Inflammatory macrophage treated with lipopolysaccharide for 4 hours (primary cell): ENCODE measurements at regions not wholly inside any gene's neighbourhood (a gene's known extent, or its start where the extent isn't known, plus 50 kb on each side); places are given as distances from the start of the nearest gene placed in this dataset.
A peak's percentile ranks its signal among the peaks of the same experiment; 100 is the strongest.

ENCODE experiments used
- DNase-seq: peaks from one replicate; pipeline ENCODE4 v3.0.0-alpha.2; 2020

DNA sequence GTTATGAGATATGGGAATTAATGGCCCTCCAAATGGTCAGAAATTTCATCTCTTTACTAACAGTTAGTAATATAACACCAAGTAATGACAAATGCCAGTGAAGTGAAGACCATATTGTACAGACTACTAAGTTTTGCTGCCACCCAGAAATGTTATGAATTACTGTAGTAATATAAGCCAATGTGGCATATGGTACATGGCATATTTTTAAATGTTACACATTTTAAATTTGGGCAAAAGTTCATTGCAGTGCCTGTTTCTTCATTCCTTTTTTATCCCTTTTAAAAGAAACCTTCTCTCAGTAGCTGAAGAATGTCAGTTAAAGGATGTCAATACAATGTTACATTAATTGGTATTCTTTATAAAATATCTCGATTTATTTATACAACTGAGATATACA lies 626.5 kb upstream of the SLC8A1 start:
- no peak for DNase-seq

DNA sequence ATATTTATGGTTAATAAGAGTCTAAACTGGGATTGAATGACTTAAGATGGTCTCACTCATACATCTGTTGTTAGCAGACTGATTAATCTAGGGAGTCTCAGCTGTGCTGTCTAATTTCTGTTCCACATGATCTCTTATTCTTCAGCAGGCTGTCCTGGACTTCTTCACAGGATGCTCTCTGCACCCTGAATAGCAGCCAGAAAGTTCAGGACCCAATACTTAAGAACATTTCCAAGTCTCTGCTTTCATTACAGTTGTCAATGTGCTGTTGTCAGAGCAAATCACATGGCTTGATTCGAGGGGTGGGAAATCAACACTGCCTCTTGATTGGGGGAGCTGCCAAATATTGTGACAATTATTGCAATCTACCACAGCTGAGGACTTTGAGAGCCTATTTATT lies 627.1 kb upstream of the SLC8A1 start:
- DNase-seq: no peak

- no peak for DNase-seq
Measured at GRCh38 chr2:41084321-41084720, 632.4 kb upstream of the SLC8A1 start.

DNA sequence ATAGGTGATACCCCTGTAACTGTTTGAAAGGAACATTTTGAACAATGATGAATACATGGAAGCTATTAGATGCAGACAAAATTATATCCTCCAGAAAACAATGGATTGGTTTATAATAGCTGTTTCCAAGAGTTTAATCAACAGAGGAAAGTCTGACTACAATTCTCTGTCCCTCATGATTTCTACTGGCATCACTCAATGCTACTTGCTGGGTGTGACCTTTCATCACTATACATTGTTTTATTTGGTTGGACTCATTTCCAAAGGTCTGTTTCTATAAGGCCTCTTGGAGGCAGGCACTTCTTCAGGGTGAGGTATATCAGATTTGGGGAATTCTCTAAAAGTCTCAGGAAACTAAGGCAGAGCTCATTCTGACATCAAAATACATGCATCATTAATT lies 636.1 kb upstream of the SLC8A1 start:
- no peak for DNase-seq

DNA sequence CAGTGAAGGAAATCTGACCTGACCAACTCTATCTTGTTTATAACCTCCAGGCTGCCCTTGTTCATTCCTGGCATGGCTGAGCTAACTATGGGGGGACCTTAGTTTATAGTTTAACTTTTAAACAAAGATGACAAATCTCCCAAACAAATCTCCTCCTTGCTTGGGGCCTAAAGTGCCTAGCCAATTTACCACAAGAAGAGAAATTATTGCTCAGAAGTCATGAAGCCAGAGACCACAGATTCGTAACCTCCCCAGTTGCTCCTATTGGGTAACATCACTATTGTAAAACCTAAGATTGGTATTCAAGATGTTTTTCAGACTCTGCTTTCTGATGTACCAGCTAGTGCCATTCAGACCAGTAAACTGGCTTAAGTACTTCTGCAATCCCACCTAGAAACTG lies 649.4 kb upstream of the SLC8A1 start:
- no peak for DNase-seq

GRCh38 chr2:41109744-41110143 lies 657.9 kb upstream of the SLC8A1 start:
- DNase-seq: no peak

DNA sequence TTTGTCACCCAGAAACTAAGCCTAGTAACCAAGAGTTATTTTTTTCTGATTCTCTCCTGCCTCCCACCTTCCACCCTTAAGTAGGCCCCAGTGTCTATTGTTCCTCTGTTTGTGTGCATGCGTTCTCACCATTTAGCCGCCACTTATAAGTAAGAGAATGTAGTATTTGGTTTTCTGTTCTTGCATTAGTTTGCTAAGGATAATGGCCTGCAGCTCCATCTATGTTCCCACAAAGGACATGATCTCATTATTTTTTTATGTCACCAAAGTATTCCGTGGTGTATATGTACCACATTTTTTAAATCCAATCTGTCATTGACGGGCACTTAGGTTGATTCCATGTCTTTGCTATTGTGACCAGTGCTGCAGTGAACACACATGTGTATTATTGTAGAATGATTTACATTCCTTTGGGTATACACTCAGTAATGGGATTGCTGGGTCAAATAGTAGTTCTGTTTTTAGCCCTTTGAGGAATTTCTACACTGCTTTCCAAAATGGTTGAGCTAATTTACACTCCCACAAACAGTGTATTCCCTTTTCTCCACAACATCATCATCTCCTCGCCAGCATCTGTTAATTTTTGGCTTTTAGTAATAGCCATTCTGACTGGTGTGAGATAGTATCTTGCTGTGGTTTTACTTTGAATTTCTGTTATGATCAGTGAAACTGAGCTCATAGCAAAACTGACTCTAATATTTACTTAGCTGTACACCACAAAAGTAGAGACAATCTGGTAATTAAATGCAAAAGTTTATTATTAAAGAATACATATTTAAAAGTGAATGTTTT lies 660.1 kb upstream of the SLC8A1 start:
- DNase-seq: no peak

DNA sequence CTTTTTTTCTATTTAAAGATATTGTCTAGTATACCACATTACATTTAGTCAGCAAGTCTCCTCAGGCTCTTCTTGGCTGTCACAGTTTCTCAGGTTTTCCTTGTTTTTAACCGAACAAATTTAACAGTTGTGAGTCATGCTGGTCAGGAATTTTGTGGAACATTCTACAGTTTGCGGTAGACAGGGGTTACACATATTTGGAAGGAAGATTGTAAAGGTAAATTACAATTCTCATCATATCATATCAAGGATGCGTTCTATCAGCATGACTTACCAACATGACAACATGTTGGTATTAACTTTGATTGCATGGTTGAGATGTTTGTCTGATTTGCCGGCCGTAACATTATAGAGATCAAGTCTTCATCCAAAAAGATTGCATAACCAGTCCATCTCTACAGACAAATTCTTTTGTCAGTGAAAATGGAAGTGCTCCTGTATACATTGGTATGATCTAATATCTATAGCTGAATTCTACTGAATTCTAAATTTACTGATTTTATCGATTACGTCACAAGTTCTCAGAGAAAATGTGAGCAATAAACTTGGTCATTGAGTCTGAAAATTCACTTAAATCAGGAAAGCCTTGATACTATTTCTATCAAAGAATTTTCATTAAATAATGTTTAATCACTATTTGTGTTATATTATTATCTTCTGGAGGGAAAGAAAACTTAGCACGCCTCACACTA lies 664.4 kb upstream of the SLC8A1 start:
- no peak for DNase-seq

DNA sequence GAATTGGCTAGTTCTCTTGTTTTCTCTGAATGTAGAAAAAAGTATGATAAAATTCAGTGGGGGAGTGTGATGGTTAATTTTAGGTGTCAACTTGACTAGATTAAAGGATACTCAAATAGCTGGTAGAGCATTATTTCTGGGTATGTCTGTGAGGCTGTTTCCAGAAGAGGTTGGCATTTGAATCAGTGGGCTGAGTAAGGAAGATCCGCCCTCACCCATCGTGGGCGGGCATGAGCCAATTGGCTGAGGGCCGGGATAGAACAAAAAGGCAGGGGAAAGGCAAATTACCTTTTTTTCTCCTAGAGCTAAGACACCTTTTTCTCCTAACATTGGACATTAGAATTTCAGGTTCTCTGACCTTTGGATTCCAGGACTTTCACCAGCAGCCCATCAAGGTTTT lies 667.6 kb upstream of the SLC8A1 start:
- DNase-seq: no peak

DNA sequence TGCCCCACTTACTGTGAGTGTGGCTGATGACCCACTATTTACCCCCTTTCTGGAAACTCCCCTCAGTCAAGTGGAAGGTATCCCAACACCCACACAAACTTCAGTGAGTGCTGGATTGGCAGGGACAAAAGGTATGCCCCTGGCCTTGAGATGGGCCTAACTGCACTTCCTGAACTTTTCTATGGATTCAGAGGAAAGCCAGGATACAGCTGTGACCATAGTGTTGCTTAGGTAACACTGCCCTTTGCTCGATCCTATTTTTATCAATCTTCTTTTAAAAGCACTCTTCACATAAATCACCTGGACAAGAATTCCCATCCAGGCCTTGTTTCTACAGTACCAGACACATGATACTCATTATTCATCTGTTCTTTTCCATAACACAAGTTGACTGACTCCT lies 671.5 kb upstream of the SLC8A1 start:
- no peak for DNase-seq

DNA sequence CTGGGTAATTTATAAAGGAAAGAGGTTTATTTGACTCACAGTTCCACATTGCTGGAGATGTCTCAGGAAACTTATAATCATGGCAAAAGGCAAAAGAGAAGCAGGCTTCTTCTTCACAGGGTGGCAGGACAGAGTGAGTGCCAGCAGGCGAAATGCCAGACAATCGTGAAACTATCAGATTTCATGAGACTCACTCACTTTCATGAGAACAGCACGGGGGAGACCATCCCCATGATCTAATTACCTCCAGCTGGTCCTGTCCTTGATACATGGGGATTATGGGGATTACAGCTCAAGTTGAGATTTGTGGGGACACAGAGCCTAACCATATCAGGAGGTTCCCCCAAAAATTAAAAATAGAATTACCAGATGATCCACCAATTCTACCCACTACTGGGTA lies 675.5 kb upstream of the SLC8A1 start:
- DNase-seq: no peak

DNA sequence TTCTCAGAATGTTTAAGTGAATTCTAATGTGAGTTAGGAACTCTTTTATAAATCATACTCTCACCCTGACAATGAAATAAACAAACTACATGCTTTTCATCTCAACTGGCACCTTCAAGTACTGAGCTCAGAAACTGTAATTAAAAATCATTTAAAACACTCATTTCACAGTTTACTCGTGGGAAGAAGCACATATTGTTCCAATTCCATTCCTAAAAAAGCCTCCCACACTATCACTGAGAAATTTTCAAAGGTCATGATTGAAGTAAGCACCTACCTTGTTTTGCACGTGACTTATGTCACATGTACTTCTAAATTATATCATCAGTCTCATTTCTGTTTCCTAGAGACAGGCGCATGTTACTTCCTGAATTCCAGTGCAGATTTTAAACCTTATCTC lies 678.1 kb upstream of the SLC8A1 start:
- DNase-seq: no peak

DNA sequence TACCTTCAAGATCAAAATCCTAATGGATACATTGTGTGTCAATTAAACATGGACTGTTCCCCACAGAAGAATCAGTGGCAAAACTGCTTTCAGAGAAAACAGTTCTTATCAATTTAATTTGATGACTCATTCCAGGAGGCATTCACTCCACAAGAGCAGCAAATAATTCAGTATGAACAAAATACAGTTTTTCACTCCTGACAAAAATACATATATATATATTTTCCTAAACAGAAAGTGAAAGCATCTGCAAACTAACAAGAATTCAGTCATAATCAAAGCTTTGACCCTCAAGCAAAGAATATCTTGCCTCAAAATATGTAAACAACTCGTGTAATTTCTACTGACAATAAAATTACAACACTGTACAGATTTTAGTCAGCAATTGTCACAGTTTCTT lies 685.1 kb upstream of the SLC8A1 start:
- peak; percentile 0 for DNase-seq

DNA sequence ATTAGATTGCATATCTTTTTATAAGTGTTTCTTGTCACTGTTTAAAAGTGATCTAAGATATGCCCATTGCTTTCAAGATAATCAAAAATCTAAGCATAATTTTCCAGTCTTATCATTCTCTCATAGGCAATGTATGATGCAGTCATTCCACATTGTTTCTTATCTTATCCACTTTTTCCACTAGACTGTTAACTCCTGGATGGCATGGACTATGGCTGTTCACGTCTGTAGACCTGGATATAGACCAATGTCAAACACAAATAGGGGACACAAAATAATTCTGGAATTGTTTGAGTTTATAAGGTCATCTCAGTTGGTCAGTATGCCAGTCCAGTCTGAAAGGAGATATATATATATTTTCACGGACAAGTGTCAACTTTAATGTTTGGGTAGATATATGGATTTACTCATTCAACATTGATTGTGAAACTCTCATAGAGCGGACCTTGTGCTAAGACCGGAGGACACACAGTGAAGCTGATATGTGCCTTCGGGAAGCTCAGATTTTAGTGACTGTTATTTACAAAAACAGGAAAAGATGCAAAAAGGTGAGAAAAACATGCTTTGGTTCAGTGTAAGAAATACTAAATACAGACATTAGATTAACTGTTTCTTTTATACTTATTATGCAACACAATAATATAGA lies 689.4 kb upstream of the SLC8A1 start:
- DNase-seq: no peak

GRCh38 chr2:41142478-41142877 lies 690.6 kb upstream of the SLC8A1 start:
- DNase-seq: no peak

DNA sequence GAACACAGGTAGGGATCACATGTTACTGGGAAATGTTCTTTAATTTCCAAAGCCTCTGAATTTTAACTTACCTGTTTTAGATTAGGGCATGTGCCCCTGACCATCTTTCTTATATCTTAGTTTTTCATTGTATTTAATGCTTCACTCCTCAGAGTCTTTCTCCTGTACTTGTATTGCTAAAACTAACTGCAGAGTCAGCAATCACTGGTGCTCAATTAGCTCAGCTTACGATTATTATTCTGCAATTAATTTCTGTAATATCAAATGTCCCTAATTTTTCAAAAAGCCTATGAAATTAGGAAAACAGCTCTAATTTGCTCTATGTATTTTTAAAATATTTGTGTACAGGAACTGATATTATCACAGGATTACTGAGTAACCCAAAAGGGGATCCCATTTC lies 693.2 kb upstream of the SLC8A1 start:
- no peak for DNase-seq

DNA sequence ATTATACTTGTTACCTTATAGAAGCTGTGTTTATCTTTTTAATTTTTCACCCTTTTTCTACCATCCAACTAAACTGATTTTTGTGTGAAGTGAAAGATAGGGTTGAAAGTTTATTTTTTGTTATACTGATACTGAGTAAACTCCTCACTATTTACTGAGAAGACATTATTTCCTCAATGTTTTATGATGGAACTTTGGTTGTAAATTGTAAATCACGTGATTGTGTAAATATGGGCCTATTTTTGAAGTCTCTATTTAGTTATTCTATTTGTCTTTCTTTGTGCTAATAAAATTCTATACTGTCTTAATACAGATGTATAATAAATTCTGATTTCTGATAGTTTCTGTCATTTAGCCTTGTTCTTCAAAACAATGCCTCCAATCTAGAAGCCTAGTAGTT lies 697.2 kb upstream of the SLC8A1 start:
- DNase-seq: no peak

GRCh38 chr2:41151746-41152145 lies 699.9 kb upstream of the SLC8A1 start:
- DNase-seq: no peak

GRCh38 chr2:41152318-41152717 lies 700.4 kb upstream of the SLC8A1 start:
- DNase-seq: no peak

DNA sequence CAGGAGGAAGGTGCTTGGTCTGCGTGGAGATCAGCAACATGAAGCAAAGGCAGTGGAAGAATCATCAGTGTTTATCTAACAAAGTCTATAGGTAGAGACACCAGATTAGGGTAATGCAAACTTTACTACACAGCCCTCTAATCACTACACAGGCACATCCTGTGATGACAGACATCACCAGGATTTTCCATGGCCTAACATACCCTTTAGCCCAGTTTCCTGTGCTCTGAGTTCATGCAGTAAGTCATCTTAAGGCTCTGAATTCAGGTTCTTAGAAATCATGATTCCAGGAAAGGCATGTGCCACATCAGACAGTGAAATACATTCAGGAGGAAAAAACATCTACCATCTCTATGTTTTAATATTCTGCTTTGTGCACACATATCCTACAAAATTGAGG lies 708.5 kb upstream of the SLC8A1 start:
- no peak for DNase-seq

DNA sequence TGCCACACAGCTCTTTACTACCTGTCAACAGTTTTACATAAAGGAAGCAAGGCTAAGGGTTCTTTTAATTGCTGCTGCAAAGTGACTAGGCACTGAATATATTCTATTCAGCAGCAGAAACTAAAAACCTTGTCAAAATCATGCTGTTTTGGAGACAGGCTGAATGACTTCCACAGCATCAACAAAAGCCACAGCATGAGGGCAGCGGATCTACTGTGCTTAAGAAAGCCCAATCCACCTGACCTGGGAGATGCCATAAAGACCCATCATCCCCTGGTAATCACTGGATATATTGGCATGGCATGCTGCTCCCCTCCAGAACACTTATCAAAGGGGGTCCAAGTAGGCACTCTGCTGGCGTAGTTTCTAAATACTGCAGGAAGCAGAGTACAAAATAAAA lies 715.1 kb upstream of the SLC8A1 start:
- no peak for DNase-seq

GRCh38 chr2:41169744-41170143 lies 717.9 kb upstream of the SLC8A1 start:
- DNase-seq: no peak

DNA sequence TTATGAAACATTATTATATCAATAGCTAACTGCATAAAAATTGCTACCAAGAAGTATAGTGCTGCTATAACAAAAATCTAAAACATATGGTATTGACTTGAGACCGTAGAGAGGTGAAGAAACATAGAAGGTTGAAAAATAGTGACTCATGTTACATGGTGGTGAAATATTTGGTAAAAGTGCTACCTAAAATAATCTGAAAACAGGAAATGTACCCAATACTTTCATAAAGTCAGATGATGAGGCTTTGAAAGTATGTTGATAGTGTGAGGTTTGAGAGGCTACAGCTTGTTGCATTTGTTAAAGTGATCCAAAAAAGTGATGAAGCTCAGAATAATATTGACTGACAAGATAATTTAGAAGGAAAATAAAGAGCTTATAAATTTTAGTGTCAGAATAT lies 718.7 kb upstream of the SLC8A1 start:
- DNase-seq: peak; percentile 2

GRCh38 chr2:41180387-41180786 lies 728.5 kb upstream of the SLC8A1 start:
- DNase-seq: no peak
